Thoracic aorta (tissue), 2 donors: ENCODE measurements at regions not wholly inside any gene's neighbourhood (a gene's known extent, or its start where the extent isn't known, plus 50 kb on each side); places are given as distances from the start of the nearest gene placed in this dataset.

Experiments
- ATAC-seq: fragments of 150-250 bp; one replicate; pipeline ENCODE4 v1.8.0; 2017; ENCODE audit warnings: low read depth; ENCODE audit not compliant: insufficient number of reproducible peaks, low FRiP score
- DNase-seq: peaks from one replicate; pipeline ENCODE4 v3.0.0-alpha.2; 2020; ENCODE audit warnings: low spot score
- H3K27ac ChIP-seq, 2 donors: fragments of 200-600 bp; sonication (generic); 1 replicate in 1 of 2; 2 replicates in 1 of 2; pipeline ENCODE4 v1.5.1; 2016; ENCODE audit warnings: mild to moderate bottlenecking in 2 of 2, moderate library complexity in 2 of 2
- H3K27me3 ChIP-seq: fragments of 200-600 bp; sonication (generic); replicated peaks from 2 replicates; pipeline ENCODE4 v1.6.0; 2016; ENCODE audit warnings: mild to moderate bottlenecking; ENCODE audit not compliant: insufficient read depth
- H3K36me3 ChIP-seq: fragments of 200-600 bp; sonication (generic); one replicate; pipeline ENCODE4 v1.5.1; 2016
- H3K4me1 ChIP-seq, 2 donors: fragments of 200-600 bp; sonication (generic); 1 replicate in 1 of 2; 2 replicates in 1 of 2; pipeline versions ENCODE4 v1.5.1 to v1.6.0; 2016; ENCODE audit warnings: low read depth in 2 of 2, mild to moderate bottlenecking in 1 of 2; ENCODE audit not compliant: control insufficient read depth in 1 of 2
- H3K4me3 ChIP-seq: fragments of 200-600 bp; sonication (generic); 2 replicates; pipeline ENCODE4 v1.5.1; 2016; ENCODE audit warnings: mild to moderate bottlenecking
- H3K9me3 ChIP-seq: fragments of 200-600 bp; sonication (generic); 2 replicates; pipeline ENCODE4 v1.5.1; 2016
- CTCF ChIP-seq: fragments of 200-600 bp; sonication (generic); IDR thresholded peaks from one replicate; pipeline ENCODE4 v1.5.1; 2019; ENCODE audit warnings: antibody characterized with exemption

GRCh38 chr6:54578261-54578660, 268.3 kb upstream of the FAM83B start:
- no peak for DNase-seq
- no peak overlapping the region for H3K4me3 ChIP-seq
- no peaks in the 10 kb centered on the region for H3K9me3 ChIP-seq
- peaks cover 0 to 6% of the 10 kb centered on the region in 2 donors for H3K4me1 ChIP-seq
- no peak for TF ChIP-seq CTCF
- H3K27me3 ChIP-seq = no peaks in the 10 kb centered on the region
- H3K36me3 ChIP-seq = no peaks in the 10 kb centered on the region
- no peak overlapping the region for H3K27ac ChIP-seq
- ATAC-seq = no peak

- Histone ChIP-seq H3K4me1 (peaks cover 0 to 6% of the 10 kb centered on the region in 2 donors), H3K9me3 (no peaks in the 10 kb centered on the region)
These were observed 267.6 kb upstream of the FAM83B start for GRCh38 chr6:54579011-54579410.

GRCh38 chr6:54586251-54586650, 260.3 kb upstream of the FAM83B start:
- H3K27ac ChIP-seq = no peak overlapping the region
- TF ChIP-seq CTCF = no peak
- H3K9me3 ChIP-seq = no peaks in the 10 kb centered on the region
- no peak overlapping the region for H3K4me3 ChIP-seq
- peaks cover 0 to 4% of the 10 kb centered on the region in 2 donors for H3K4me1 ChIP-seq
- no peak for DNase-seq
- no peak for ATAC-seq
- no peaks in the 10 kb centered on the region for H3K36me3 ChIP-seq
- no peaks in the 10 kb centered on the region for H3K27me3 ChIP-seq

More at GRCh38 chr6:54579011-54579410, 267.6 kb upstream of the FAM83B start:
- ATAC-seq = no peak
- H3K27ac ChIP-seq = no peak overlapping the region
- no peak overlapping the region for H3K4me3 ChIP-seq
- no peak for DNase-seq
- no peaks in the 10 kb centered on the region for H3K27me3 ChIP-seq
- H3K36me3 ChIP-seq = no peaks in the 10 kb centered on the region
- TF ChIP-seq CTCF = no peak

- H3K4me3 ChIP-seq = no peak overlapping the region
- H3K36me3 ChIP-seq = no peaks in the 10 kb centered on the region
- H3K27ac ChIP-seq = no peak overlapping the region
- ATAC-seq (no peak), DNase-seq (no peak)
- no peaks in the 10 kb centered on the region for H3K9me3 ChIP-seq
- TF ChIP-seq CTCF = no peak
- peaks cover 0 to 4% of the 10 kb centered on the region in 2 donors for H3K4me1 ChIP-seq
- no peaks in the 10 kb centered on the region for H3K27me3 ChIP-seq
These were observed 259.3 kb upstream of the FAM83B start for GRCh38 chr6:54587277-54587676.

GRCh38 chr6:54588176-54588575, 258.4 kb upstream of the FAM83B start:
- no peaks in the 10 kb centered on the region for H3K36me3 ChIP-seq
- DNase-seq (no peak), ATAC-seq (no peak)
- H3K9me3 ChIP-seq = no peaks in the 10 kb centered on the region
- no peak overlapping the region for H3K4me3 ChIP-seq
- H3K27me3 ChIP-seq = no peaks in the 10 kb centered on the region
- H3K4me1 ChIP-seq = peaks cover 0 to 4% of the 10 kb centered on the region in 2 donors
- no peak overlapping the region for H3K27ac ChIP-seq
- no peak for TF ChIP-seq CTCF
